NCI-H2171 treated with DMSO at 0.1 percent for 48 hours (cell line): ENCODE measurements at regions not wholly inside any gene's neighbourhood (a gene's known extent, or its start where the extent isn't known, plus 50 kb on each side); places are given as distances from the start of the nearest gene placed in this dataset.
A peak's percentile ranks its signal among the peaks of the same experiment; 100 is the strongest.
"Not testable (repeated sequence)": the region's sequence is repeated elsewhere in the genome, so short reads cannot be mapped to it uniquely, and the experiment has no call there.

Experiments
- DNase-seq: peaks from one replicate; lab custom pipeline; 2025; lab: John Stamatoyannopoulos, UW

DNA sequence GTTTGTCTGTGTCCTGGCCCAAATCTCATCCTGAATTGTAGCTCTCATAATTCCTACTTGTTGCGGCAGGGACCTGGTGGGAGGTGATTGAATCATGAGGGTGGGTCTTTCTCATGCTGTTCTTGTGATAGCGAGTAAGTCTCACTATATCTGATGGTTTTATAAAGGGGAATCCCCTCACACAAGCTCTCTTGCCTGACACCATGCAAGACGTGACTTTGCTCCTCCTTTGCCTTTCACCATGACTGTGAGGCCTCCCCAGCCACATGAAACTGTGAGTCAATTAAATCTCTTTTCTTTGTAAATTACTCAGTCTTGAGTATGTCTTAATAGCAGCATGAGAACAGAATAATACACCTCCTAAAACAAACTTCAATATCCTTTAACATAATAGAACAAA lies 1065.6 kb downstream of the PLA2G4A start:
- DNase-seq, result no peak

DNA sequence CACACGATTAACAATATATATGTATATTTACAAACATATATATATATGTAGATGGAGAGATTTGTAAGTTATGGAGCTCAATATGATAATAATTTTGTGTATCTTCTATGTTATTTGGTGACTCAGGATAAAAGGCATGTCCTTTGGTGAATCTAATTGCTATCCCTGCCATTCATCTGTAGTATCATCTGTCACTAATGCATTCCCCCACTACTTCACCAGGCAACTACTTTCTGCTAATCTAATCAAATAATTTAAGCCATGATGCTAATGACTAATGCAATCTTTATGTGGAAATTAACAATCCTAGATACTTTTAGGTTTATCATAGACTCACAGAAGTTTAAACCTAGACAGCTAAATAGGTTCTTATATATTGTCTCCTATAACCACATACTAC lies 1074.5 kb downstream of the PLA2G4A start:
- no peak for DNase-seq

DNA sequence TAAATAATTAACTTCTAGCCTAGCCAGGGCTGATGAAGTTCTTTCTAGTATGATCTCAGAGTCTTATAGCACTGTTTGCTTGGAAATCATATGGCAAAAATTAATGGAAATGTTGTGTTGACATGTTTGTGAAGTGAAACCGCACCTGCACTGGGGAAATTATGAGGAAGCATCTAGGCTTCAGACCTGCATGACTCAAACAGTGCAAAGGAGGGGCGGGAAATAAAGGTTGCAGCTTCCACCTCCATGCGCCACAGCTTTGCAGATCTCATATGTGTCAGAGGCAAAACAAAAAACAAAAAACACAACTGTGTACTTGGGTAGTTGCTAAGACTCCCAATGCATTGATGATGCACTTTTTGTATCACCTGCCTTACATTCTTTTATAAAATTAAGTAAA lies 1080.6 kb downstream of the PLA2G4A start:
- no peak for DNase-seq

DNA sequence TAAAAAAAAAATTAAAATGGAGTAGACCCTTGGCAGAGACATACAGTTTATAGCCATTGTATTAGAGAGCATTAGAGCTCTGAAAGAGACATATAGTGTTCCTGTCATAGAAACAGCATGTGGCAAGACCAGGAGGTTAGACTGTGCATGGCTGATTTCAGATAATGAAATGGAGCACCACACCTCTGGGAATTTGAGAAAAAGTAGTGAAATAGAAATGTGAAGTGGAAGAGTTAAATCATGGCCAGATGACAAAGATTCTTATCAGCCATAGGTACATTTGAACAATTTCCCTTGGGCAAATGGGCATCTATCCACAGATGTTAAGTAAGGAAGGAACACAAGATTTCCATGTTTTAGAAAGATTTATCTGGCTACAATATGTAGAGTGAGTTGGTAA lies 1083.1 kb downstream of the PLA2G4A start:
- peak; percentile 98 for DNase-seq

DNA sequence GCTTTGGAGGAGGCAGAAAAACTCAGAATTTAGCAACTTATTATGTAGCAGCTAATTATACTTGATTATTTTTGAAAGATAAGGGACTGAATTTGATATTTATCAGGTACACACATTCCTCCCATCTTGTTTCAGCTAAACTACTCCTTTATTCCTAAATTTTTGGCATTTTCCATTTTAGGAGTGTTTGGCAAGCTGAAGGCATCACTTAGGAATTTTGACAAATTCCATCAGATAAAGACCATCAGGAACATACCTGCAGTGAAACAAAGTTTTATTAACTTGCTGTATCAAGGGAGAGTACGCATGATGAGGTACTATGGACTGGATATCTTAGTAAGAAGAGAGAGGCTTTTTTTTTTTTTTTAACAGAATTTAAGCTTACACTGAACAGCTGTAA lies 1092.2 kb downstream of the PLA2G4A start:
- DNase-seq, result no peak

DNA sequence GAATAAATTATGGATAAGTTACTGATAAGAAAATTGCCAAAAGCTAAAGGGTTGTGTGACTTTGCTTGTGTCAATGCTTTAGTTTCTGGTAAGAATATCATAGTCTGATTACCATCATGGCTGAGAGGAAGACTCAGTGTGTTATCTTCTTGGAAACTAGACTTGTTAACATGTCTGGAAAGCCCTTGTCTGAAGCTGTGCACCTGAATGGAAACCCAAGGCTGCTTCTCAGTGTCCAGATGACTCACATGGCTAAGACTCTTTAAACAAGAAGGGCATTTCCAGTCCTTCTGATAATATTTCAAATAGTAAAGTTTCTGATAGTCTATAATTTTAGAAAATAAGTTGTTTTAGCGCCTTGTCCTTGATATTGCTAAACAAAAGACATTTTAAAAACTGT lies 1092.7 kb downstream of the PLA2G4A start:
- DNase-seq, result no peak

DNA sequence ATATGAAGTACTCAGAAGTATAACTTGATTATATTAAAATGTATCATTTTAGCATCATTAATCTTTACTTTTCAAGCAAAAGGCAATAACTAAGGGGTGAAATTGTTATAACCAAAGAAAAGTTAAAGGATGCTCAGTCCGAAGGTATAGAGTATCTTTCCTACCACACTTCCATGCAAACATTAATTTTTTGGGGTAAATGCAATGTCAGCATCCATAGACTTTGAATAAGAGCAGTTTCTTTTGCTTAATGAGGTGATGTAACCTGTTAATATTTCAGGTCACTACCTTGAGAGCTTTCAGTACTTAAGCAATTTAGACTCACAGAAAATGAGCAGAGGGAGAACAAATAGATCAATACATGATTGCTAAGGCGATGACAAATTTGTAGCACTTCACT lies 1093.5 kb downstream of the PLA2G4A start:
- DNase-seq, result no peak

DNA sequence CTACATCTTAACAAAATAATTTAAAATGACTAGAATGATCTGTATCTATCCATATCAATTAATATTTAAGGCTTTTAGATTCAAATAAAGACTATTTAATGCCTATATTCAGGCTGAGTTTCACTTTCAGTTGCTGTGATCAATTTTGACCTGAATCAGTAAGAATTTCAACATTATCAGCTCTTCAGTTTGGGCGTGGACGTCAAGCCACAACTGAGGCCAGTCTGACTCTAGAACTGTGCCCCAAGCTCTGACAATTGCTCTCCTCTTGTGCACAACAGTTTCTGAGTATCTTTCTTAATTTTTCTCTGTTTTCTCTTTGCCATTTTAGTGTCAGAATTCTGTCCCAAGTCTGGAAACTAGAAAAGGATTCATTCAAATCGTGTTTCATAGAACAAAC lies 1095.5 kb downstream of the PLA2G4A start:
- DNase-seq, result no peak

DNA sequence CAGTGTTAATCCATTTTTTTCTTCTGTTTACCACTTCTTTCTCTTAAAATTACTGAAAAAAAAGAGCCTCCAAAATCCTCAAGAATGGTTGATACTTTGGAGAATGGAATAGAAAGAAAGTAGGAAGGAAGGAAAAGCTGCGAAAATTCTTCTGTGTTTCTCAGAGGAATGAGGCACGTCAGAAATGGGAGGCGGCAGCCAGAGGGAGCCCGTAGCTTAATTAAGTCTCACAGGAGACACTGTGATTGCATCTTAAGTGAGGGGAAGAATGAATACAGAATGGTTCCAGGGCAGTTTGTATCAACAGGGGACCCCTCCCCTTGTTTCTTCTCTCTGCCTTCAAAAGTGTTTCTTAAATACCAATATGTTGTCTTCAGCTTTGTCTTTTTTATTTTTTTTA lies 1099.5 kb downstream of the PLA2G4A start:
- peak; percentile 8 for DNase-seq

DNA sequence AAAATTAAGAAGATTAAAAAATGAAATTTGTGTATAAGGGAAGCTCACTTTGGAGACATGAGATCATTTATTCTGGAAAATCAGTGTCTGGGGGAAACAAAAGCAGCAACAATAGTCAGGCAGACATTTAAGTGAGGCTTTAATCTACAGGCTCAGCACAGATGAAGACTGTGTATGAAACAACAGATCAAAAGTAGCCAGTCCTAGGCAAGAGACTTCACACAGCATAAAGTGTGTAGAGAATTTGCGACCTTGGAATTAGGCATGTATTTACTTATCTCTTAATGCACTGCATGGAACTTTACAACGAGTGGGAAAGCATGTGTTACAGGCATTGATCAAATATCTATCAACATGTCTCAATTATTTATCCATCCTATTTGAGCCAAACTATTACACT lies 1099.9 kb downstream of the PLA2G4A start:
- no peak for DNase-seq

DNA sequence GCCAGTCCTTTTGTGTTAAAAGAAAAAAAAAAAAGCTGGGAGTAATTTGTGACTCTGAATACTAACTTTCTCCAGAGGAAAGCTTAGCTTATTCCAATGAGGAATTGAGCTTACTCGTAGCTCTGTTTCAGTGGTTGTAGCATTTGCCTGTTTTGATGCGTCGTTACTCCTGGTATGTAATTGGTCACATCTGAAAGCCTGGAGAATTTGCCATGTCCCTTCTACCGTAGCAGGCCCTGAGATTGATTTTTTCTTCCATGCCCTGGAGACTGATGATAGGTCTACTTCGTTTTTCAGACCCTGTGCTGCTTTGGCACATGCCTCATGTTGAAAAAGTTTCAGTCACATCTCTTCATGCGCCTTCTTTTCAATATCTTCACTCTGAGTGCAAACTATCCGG lies 1103.0 kb downstream of the PLA2G4A start:
- DNase-seq, result no peak

DNA sequence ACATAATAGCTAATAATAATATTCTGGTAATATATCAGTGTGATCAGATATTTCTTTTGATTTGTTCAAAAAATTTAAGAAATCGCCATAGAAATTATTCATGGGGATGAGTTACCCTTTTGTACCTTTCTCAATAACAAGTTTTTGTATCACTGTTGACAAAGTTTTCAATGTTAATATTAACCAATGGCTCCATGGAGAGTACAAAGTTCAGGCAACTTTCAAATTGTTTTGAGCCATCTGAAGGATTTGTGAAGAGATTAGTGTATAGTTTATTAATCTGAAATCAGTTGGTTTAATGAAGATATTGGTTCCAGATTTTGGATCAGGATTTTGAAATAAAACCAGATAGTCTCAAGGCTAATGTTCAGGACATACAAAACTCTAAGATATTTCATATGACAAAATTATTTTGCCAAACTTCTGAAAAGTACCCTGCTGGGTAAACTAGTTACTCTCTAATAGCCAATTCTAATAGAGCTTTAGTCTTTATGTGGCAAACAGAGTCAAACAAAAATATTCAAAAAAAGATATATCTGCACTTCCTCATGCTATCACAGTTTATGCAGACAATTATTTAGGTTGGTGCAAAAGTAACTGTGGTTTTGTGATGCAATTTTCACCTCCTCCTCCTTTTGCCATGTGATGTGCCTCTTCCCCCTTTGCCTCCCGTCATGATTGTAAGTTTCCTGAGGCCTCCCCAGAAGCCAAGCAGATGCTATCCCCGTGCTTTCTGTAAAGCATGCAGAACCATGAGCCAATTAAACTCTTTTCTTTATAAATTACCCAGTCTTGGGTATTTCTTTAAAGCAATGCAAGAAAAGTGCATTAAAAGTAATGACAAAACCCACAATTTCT lies 1105.0 kb downstream of the PLA2G4A start:
- DNase-seq, result no peak

DNA sequence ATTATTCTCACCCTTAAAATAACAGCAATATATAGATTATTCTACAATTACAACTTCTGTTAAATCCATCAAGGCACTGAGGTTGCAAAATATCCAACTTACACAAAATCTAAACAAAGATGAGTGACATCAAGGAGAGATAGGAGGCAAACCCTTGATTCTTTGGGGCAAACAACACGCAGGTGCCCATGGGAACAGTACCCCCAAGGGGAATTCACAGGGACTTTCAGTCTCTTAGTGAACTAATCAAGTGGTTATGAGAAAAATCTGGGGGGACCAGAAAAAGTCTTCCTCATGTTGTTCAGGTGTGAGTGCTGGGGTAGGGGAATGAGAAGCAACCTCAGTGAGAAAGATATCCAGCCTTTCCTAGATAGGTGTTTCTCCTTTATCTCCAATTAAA lies 1107.9 kb downstream of the PLA2G4A start:
- DNase-seq, result no peak

DNA sequence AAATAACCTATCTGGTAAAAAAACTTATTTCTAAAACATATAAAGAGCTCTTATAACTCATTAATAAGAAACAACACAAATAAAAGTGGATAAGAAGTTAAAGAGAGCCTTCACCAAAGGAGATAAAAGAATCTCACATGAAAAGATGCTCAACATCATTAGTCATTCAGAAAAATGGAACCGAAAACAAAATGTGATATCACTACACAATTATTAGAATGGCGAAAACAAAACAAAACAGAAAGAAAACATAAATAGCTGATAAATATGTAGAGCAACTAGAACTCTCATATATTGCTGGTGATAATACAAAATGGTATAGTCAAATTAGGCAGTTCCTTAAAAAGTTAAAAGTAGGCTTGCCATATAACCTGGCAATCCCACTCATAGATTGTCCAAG lies 1109.3 kb downstream of the PLA2G4A start:
- DNase-seq, result no peak

DNA sequence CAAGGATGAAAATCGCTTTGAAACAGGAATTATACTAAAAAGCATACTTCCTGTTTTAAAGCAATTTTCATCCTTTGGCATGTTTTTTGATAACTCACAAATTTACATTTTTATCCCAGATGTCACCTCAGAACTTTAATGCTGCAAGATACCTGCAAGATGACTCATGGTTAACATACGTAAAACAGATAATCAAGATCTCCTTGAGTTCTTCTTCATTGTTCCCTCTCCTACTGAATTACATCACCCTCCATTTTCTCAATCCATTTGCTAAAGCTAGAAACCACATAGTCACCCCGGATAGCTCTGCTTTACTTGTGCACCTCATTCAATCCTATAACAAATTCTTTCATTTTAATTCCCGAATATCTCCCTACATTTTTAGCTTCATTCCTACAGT lies 1114.2 kb downstream of the PLA2G4A start:
- no peak for DNase-seq

DNA sequence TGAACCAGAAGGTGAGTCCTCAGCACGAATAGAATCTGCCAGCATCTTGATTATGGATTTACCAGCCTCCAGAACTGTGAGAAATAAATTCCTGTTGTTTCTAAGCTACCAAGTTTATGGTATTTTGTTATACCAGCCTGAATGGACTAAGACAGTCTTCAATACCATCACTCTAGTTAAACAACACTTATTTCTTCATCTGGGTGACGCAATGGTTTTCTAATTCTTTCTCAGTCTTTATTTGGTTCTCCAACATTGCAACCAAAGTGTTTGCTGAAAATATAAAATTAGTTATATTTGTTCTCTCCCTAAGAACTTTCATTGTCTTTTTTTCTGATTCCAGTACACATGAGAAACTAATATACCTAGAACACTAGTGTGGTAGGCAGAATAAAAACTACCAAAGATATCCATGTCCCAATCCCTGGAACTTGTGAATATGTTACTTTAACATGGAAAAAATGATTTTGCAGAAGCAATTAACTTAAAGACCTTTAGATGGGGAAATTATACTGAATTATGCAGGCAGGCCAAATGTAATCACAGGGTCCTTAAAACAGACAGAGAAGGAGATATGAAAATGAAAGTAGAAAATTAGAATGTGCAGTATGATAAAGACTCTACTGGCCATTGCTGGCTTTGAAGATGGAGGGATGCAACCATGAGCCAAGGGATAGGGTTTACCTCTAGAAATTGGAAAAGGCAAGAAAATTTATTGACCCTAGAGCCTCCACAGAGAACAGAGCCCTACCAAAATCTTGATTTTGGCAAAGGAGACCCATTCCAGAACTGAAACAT lies 1115.1 kb downstream of the PLA2G4A start:
- no peak for DNase-seq

DNA sequence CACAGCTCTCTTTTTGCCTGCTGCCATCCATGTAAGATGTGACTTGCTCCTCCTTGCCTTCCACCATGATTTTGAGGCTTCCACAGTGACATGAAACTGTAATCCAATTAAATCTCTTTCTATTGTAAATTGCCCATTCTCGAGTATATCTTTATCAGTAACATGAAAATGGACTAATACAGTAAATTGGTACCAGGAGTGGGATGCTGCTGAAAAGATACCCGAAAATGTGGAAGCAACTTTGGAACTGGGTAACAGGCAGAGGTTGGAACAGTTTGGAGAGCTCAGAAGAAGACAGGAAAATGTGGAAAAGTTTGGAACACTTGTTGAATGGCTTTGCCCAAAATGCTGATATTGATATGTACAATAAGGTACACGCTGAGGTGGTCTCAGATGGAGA lies 1117.9 kb downstream of the PLA2G4A start:
- not testable (repeated sequence) for DNase-seq

DNA sequence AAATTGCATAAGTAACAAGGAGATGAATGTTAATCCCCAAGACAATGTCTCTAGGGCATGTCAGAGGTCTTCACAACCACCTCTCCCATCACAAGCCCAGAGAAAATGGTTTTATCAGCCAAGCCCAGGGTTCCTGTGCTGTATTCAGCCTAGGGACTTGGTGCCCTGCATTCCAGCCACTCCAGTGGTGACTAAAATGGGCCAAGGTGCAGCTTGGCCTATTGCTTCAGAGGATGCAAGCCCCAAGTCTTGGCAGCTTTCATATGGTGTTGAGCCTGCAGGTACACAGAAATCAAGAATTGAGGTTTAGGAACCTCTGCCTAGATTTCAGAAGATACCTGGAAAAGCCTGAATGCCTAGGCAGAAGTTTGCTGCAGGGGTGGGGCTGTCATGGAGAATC lies 1118.6 kb downstream of the PLA2G4A start:
- no peak for DNase-seq

DNA sequence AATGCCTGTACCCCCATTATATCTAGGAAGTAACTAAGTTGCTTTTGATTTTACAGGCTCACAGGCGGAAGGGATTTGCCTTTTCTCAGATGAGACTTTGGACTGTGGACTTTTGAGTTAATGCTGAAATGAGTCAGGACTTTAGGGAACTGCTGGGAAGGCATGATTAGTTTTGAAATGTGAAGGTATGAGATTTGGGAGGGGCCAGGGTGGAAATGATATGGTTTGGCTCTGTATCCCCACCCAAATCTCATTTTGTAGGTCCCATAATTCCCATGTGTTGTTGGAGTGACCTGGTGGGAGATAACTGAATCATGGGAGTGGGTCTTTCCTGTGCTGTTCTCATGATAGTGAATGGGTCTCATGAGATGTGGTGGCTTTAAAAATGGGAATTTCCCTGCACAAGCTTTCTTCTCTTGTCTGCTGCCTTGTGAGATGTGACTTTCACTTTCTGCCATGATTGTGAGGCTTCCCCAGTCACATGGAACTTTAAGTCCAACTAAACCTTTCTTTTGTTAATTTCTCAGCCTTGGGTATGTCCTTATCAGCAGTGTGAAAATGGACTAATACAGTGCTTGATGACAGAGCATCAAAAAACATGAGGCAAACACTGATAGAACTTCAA lies 1119.5 kb downstream of the PLA2G4A start:
- DNase-seq, result no peak

DNA sequence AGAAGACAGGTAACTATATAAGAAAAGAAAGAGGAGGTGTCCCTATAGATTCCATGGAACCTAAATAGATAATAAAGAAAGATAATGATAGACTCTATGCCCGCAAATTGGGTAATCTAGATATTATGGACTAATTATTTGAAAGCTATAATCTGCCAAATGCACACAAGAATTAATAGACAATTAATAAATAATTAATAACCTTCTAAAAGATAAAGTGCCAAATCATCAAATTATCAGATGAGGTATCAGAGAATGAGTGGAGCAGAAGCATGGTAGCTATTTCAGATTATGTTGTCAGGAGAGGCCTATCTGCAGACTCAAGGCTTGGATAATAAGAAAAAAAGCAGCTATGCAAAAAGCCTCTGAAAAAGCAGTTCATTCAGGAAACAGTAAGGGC lies 1120.8 kb downstream of the PLA2G4A start:
- no peak for DNase-seq

DNA sequence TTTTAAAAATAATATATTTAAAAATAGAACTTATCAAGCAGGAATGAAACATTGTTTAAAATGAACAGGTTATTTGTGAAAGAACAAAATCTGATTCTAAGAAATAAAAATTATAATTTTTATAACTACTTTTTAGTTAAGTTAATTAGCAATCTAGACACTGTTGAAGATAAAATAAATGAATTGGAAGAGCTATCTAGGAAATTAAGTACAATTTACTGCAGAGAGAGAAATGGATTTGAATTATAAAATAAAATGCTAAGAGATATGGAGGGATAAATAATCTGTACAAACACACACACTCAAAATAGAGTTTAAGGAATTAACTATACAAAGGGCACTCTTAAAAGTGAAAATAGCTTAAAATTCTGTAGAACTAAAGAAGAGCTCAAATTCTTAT lies 1123.1 kb downstream of the PLA2G4A start:
- DNase-seq, result no peak

DNA sequence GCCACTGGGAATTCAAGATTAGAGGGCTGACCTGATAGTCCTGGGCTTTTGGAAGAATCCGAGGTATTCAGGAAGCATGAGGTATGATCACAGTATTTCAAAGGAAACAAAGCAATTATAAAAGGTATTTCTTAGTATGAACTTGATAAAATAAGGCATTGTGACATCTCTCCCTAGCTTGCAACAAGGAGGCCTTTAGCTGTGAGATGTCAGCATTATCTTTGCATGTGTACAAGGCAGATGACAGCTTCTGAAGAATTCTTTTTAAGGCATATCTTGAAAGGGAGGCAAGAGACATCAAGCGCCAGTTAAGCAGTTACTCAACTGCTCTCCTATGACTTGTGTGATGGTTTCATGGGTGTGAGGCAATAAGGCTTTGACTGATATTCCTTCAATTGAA lies 1123.7 kb downstream of the PLA2G4A start:
- no peak for DNase-seq

DNA sequence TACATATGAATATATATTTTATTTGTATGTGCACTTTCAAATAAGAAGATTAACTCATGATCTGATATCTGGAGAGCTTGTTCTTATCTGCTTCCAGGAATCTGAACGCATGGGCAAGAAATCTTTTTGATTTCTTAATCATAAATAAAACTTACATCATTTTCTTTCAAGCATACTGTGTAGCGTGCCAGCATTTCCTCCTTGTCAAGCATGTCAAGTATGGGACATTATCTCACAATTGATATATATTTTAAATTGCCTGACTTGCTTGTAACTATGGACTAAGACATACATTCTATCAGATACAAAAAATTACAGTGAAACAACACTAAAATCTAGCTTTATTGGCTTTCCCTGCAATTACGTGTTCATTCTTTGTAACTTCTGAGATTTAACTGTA lies 1128.2 kb downstream of the PLA2G4A start:
- no peak for DNase-seq
